T-helper 1 cell treated with Interleukin-12 subunit alpha and Interleukin-12 subunit beta and Interleukin-4 antibody, amounts not matched to agents 30 μg/mL and 1 μg/mL, for 36 hours (primary cell): ENCODE measurements at regions not wholly inside any gene's neighbourhood (a gene's known extent, or its start where the extent isn't known, plus 50 kb on each side); places are given as distances from the start of the nearest gene placed in this dataset.

Experiments used
- H3K27ac Mint-ChIP-seq: one replicate; pipeline ENCODE4 v1.8.0; 2021; ENCODE audit warnings: mild to moderate bottlenecking, mixed read lengths
- H3K27me3 Mint-ChIP-seq: one replicate; pipeline ENCODE4 v1.8.0; 2021; ENCODE audit warnings: low read depth, mixed read lengths
- H3K36me3 Mint-ChIP-seq: one replicate; pipeline ENCODE4 v1.8.0; 2021; ENCODE audit warnings: low read depth, mixed read lengths
- H3K4me1 Mint-ChIP-seq: one replicate; pipeline ENCODE4 v1.8.0; 2021; ENCODE audit warnings: low read depth, mixed read lengths
- H3K4me3 Mint-ChIP-seq: one replicate; pipeline ENCODE4 v1.8.0; 2021; ENCODE audit warnings: mild to moderate bottlenecking, moderate library complexity, mixed read lengths
- H3K9me3 Mint-ChIP-seq: one replicate; pipeline ENCODE4 v1.8.0; 2021; ENCODE audit warnings: mixed read lengths

GRCh38 chr4:188552741-188553275 is 413.6 kb downstream of the TRIML1 start:
- peaks cover 24% of the 10 kb centered on the region for H3K9me3 Mint-ChIP-seq
- H3K36me3 Mint-ChIP-seq: no peaks in the 10 kb centered on the region
- H3K27ac Mint-ChIP-seq: no peak overlapping the region
- no peaks in the 10 kb centered on the region for H3K27me3 Mint-ChIP-seq
- no peaks in the 10 kb centered on the region for H3K4me1 Mint-ChIP-seq
- H3K4me3 Mint-ChIP-seq: no peak overlapping the region

- H3K27me3 Mint-ChIP-seq: no peaks in the 10 kb centered on the region
- H3K4me3 Mint-ChIP-seq: no peak overlapping the region
- H3K9me3 Mint-ChIP-seq: peaks cover 20% of the 10 kb centered on the region
- H3K36me3 Mint-ChIP-seq: no peaks in the 10 kb centered on the region
- H3K4me1 Mint-ChIP-seq: no peaks in the 10 kb centered on the region
- no peak overlapping the region for H3K27ac Mint-ChIP-seq
These were observed 415.2 kb downstream of the TRIML1 start for GRCh38 chr4:188554413-188554812.

GRCh38 chr4:188573104-188573503 is 433.9 kb downstream of the TRIML1 start:
- no peak overlapping the region for H3K27ac Mint-ChIP-seq
- H3K9me3 Mint-ChIP-seq: peaks cover 31% of the 10 kb centered on the region
- H3K4me1 Mint-ChIP-seq: no peaks in the 10 kb centered on the region
- H3K36me3 Mint-ChIP-seq: no peaks in the 10 kb centered on the region
- no peak overlapping the region for H3K4me3 Mint-ChIP-seq
- no peaks in the 10 kb centered on the region for H3K27me3 Mint-ChIP-seq

GRCh38 chr4:188578657-188579056 is 439.4 kb downstream of the TRIML1 start:
- Mint-ChIP-seq H3K9me3 (peaks cover 26% of the 10 kb centered on the region), H3K27me3 (no peaks in the 10 kb centered on the region), H3K4me3 (no peak overlapping the region), H3K27ac (no peak overlapping the region), H3K36me3 (no peaks in the 10 kb centered on the region), H3K4me1 (no peaks in the 10 kb centered on the region)

- Mint-ChIP-seq H3K9me3 (peaks cover 29% of the 10 kb centered on the region), H3K27me3 (no peaks in the 10 kb centered on the region), H3K4me1 (no peaks in the 10 kb centered on the region), H3K4me3 (no peak overlapping the region), H3K27ac (no peak overlapping the region), H3K36me3 (no peaks in the 10 kb centered on the region)
These were observed 456.8 kb downstream of the TRIML1 start for GRCh38 chr4:188596021-188596420.

GRCh38 chr4:188603646-188604045 is 464.4 kb downstream of the TRIML1 start:
- Mint-ChIP-seq H3K4me1 (no peaks in the 10 kb centered on the region), H3K36me3 (no peaks in the 10 kb centered on the region), H3K9me3 (peaks cover 20% of the 10 kb centered on the region), H3K27me3 (no peaks in the 10 kb centered on the region), H3K27ac (no peak overlapping the region), H3K4me3 (no peak overlapping the region)

- Mint-ChIP-seq H3K27ac (no peak overlapping the region), H3K36me3 (no peaks in the 10 kb centered on the region), H3K27me3 (no peaks in the 10 kb centered on the region), H3K4me1 (no peaks in the 10 kb centered on the region), H3K9me3 (peaks cover 12% of the 10 kb centered on the region), H3K4me3 (no peak overlapping the region)
These were observed 467.4 kb downstream of the TRIML1 start for GRCh38 chr4:188606635-188607034.

GRCh38 chr4:188611143-188611542 is 471.9 kb downstream of the TRIML1 start:
- no peaks in the 10 kb centered on the region for H3K4me1 Mint-ChIP-seq
- peaks cover 5% of the 10 kb centered on the region for H3K9me3 Mint-ChIP-seq
- no peaks in the 10 kb centered on the region for H3K36me3 Mint-ChIP-seq
- no peak overlapping the region for H3K4me3 Mint-ChIP-seq
- no peaks in the 10 kb centered on the region for H3K27me3 Mint-ChIP-seq
- H3K27ac Mint-ChIP-seq: no peak overlapping the region

- Mint-ChIP-seq H3K4me1 (no peaks in the 10 kb centered on the region), H3K9me3 (peaks cover 10% of the 10 kb centered on the region), H3K36me3 (no peaks in the 10 kb centered on the region), H3K27ac (no peak overlapping the region), H3K27me3 (no peaks in the 10 kb centered on the region), H3K4me3 (no peak overlapping the region)
These were observed 473.4 kb downstream of the TRIML1 start for GRCh38 chr4:188612659-188613058.

- Mint-ChIP-seq H3K27ac (no peak overlapping the region), H3K4me1 (no peaks in the 10 kb centered on the region), H3K4me3 (no peak overlapping the region), H3K9me3 (peaks cover 10% of the 10 kb centered on the region), H3K36me3 (no peaks in the 10 kb centered on the region), H3K27me3 (no peaks in the 10 kb centered on the region)
These were observed 474.7 kb downstream of the TRIML1 start for GRCh38 chr4:188613976-188614375.

GRCh38 chr4:188619456-188620149 is 480.4 kb downstream of the TRIML1 start:
- H3K9me3 Mint-ChIP-seq: peaks cover 4% of the 10 kb centered on the region
- H3K4me3 Mint-ChIP-seq: no peak overlapping the region
- no peaks in the 10 kb centered on the region for H3K4me1 Mint-ChIP-seq
- H3K27me3 Mint-ChIP-seq: no peaks in the 10 kb centered on the region
- H3K27ac Mint-ChIP-seq: no peak overlapping the region
- no peaks in the 10 kb centered on the region for H3K36me3 Mint-ChIP-seq

- Mint-ChIP-seq H3K27ac (no peak overlapping the region), H3K9me3 (peaks cover 4% of the 10 kb centered on the region), H3K4me3 (no peak overlapping the region), H3K27me3 (no peaks in the 10 kb centered on the region), H3K36me3 (no peaks in the 10 kb centered on the region), H3K4me1 (no peaks in the 10 kb centered on the region)
These were observed 481.4 kb downstream of the TRIML1 start for GRCh38 chr4:188620608-188621007.

- no peaks in the 10 kb centered on the region for H3K4me1 Mint-ChIP-seq
- no peak overlapping the region for H3K27ac Mint-ChIP-seq
- no peaks in the 10 kb centered on the region for H3K36me3 Mint-ChIP-seq
These were observed 484.1 kb downstream of the TRIML1 start for GRCh38 chr4:188623314-188623854.

GRCh38 chr4:188624370-188624769 is 485.1 kb downstream of the TRIML1 start:
- H3K36me3 Mint-ChIP-seq: no peaks in the 10 kb centered on the region
- H3K4me1 Mint-ChIP-seq: no peaks in the 10 kb centered on the region
- H3K27ac Mint-ChIP-seq: no peak overlapping the region
- H3K27me3 Mint-ChIP-seq: no peaks in the 10 kb centered on the region
- peaks cover 16% of the 10 kb centered on the region for H3K9me3 Mint-ChIP-seq
- H3K4me3 Mint-ChIP-seq: no peak overlapping the region

More at GRCh38 chr4:188623314-188623854, 484.1 kb downstream of the TRIML1 start:
- Mint-ChIP-seq H3K27me3 (no peaks in the 10 kb centered on the region), H3K4me3 (no peak overlapping the region), H3K9me3 (peaks cover 12% of the 10 kb centered on the region)

GRCh38 chr4:188627892-188628291 is 488.7 kb downstream of the TRIML1 start:
- H3K4me3 Mint-ChIP-seq: no peak overlapping the region
- H3K27me3 Mint-ChIP-seq: no peaks in the 10 kb centered on the region
- H3K27ac Mint-ChIP-seq: no peak overlapping the region
- no peaks in the 10 kb centered on the region for H3K4me1 Mint-ChIP-seq
- H3K9me3 Mint-ChIP-seq: peaks cover 28% of the 10 kb centered on the region
- no peaks in the 10 kb centered on the region for H3K36me3 Mint-ChIP-seq
